Erythroblast (primary cell): ENCODE measurements at regions not wholly inside any gene's neighbourhood (a gene's known extent, or its start where the extent isn't known, plus 50 kb on each side); places are given as distances from the start of the nearest gene placed in this dataset.

Source experiments
- GATA1 ChIP-seq: IDR thresholded peaks from 2 replicates; pipeline ENCODE4 v1.6.1; 2011; ENCODE audit warnings: low read depth, mild to moderate bottlenecking, control low read depth, low read length, moderate library complexity
- POLR2A ChIP-seq: IDR thresholded peaks from 2 replicates; pipeline ENCODE4 v1.6.1; 2011; ENCODE audit warnings: mild to moderate bottlenecking, low read length

DNA sequence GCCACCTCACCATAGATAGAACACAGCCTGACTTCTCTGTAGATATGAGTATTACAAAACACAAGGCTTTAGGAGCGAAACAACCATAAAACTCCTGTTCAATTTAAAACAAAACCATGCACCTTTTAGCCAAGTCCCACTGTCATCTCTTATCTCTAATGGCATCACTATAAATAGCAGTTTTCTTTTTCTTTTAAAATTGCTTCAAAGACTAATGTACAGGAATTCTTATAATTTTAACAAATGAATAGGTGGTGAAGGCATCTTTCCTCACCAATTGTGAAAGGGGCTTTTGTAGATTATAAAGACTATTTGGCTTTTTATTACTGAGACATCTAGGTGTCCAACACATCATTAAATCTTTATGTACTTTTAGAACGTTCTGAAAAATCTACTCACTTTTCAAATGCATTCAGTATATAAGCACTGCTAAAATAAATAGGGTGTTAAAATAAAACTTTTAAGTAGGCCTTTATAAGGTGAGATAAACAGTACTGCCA is 205.7 kb upstream of the GRM3 start:
- TF ChIP-seq POLR2A (no peak), GATA1 (no peak)
